ENCODE measurements at regions not wholly inside any gene's neighbourhood (a gene's known extent, or its start where the extent isn't known, plus 50 kb on each side); places are given as distances from the start of the nearest gene placed in this dataset.
A peak's percentile ranks its signal among the peaks of the same experiment; 100 is the strongest.

DNA sequence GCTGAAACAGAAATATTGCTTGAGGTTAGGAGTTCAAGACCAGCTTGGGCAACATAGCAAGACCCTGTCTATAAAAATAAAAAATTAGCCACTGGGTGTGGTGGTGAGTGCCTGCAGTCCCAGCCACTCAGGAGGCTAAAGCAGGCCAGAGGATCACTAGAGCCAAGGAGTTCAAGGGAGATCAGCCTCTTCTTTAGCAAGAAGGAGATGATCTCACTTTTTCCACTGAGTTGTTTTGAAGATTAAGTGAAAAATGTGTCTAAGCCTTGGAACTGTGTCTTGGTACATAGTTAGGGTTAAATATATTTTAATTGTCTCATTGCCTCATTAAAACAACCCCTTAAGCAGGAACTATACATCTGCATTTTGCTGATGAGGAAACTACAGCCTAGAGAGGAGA is 279.0 kb upstream of the ZFP64 start (continued):
- TF ChIP-seq FOXA1 (IDR thresholded peaks at IDR 0.05) = no peak
- no peak for TF ChIP-seq HNF4A (conservative IDR thresholded peaks at IDR 0.05)
- no peak for TF ChIP-seq RAD21 (IDR thresholded peaks at IDR 0.05)
- TF ChIP-seq HNF4G (IDR thresholded peaks at IDR 0.05) = no peak
- no peak for TF ChIP-seq GABPA (IDR thresholded peaks at IDR 0.05 in 1 of 2, conservative IDR thresholded peaks at IDR 0.05 in 1 of 2)
- no peak for TF ChIP-seq NR2F2 (IDR thresholded peaks at IDR 0.05)

DNA sequence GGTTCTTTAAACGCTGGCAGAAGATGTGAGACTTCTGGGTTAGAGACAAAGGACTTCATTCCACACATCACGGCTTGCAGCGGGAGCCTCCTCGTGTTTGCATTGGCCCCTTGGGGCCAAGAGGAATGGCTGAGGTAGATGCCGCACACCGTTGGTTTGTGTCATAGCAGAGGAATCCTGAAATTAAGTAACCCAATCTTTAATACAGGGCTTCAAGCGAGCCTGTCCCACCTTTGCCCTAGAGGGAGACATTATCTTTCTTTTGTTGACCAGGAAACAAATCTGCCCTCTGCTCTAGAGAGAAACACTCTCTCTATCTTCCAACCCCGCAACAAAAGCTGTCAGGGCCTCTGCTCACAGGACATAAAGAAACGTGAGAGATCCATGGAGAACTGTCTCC is 277.5 kb upstream of the ZFP64 start:
- no peak overlapping the region for H3K9ac ChIP-seq (ENCODE audit: low read depth in 1 of 2, low read length in 2 of 2)
- no peak overlapping the region for H3K27ac ChIP-seq (ENCODE audit: low read depth in 1 of 2, low read length in 2 of 2)
- no peaks in the 10 kb centered on the region for H3K9me3 ChIP-seq (ENCODE audit: control insufficient read depth in 4 of 4, low read length in 3 of 4)
- no peak for DNase-seq (ENCODE audit: low spot score)
- H3K36me3 ChIP-seq (ENCODE audit: control insufficient read depth in 4 of 4, insufficient read depth in 3 of 4, low read depth in 1 of 4, low read length in 3 of 4) = no peaks in the 10 kb centered on the region
- H3K27me3 ChIP-seq (ENCODE audit: control insufficient read depth in 4 of 4, insufficient read depth in 4 of 4, low read length in 3 of 4) = no peaks in the 10 kb centered on the region
- TF ChIP-seq FOXA2 (IDR thresholded peaks at IDR 0.05) (no peak), MAX (IDR thresholded peaks at IDR 0.05) (no peak), NR2F2 (IDR thresholded peaks at IDR 0.05) (no peak), REST (IDR thresholded peaks at IDR 0.05) (no peak), JUND (IDR thresholded peaks at IDR 0.05) (no peak), RAD21 (IDR thresholded peaks at IDR 0.05) (peak; percentile 64 to 68), GABPA (IDR thresholded peaks at IDR 0.05 in 1 of 2, conservative IDR thresholded peaks at IDR 0.05 in 1 of 2) (no peak), FOXA1 (IDR thresholded peaks at IDR 0.05) (no peak), HNF4G (IDR thresholded peaks at IDR 0.05) (no peak), SP1 (IDR thresholded peaks at IDR 0.05) (peak; percentile 69), YY1 (IDR thresholded peaks at IDR 0.05) (no peak), RXRA (IDR thresholded peaks at IDR 0.05) (peak; percentile 21 to 38), EGR1 (IDR thresholded peaks at IDR 0.05; ENCODE audit: low read depth in 2 of 2) (no peak), HNF4A (conservative IDR thresholded peaks at IDR 0.05) (no peak), ATF3 (IDR thresholded peaks at IDR 0.05) (no peak), ZBTB33 (IDR thresholded peaks at IDR 0.05) (no peak), TAF1 (conservative IDR thresholded peaks at IDR 0.05) (no peak)
- TF ChIP-seq, protein P1, sequence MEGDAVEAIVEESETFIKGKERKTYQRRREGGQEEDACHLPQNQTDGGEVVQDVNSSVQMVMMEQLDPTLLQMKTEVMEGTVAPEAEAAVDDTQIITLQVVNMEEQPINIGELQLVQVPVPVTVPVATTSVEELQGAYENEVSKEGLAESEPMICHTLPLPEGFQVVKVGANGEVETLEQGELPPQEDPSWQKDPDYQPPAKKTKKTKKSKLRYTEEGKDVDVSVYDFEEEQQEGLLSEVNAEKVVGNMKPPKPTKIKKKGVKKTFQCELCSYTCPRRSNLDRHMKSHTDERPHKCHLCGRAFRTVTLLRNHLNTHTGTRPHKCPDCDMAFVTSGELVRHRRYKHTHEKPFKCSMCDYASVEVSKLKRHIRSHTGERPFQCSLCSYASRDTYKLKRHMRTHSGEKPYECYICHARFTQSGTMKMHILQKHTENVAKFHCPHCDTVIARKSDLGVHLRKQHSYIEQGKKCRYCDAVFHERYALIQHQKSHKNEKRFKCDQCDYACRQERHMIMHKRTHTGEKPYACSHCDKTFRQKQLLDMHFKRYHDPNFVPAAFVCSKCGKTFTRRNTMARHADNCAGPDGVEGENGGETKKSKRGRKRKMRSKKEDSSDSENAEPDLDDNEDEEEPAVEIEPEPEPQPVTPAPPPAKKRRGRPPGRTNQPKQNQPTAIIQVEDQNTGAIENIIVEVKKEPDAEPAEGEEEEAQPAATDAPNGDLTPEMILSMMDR (IDR thresholded peaks at IDR 0.05; ENCODE audit: low read depth, low read length, missing input control) = peak; percentile 9
- no peak overlapping the region for H3K4me3 ChIP-seq (ENCODE audit: low read depth in 1 of 3, low read length in 3 of 3)
- WGBS = 58% methylated on average over 9 of the region's 9 CpGs
- no peaks in the 10 kb centered on the region for H3K4me1 ChIP-seq (ENCODE audit: control insufficient read depth in 4 of 4, insufficient read depth in 4 of 4, low read length in 3 of 4)
